ENCODE measurements at regions not wholly inside any gene's neighbourhood (a gene's known extent, or its start where the extent isn't known, plus 50 kb on each side); places are given as distances from the start of the nearest gene placed in this dataset.

GRCh38 chr20:19886661-19887288, 128.7 kb downstream of the RIN2 start:
- TF ChIP-seq CTCF (conservative IDR thresholded peaks at IDR 0.05) (no peak), EZH2 (IDR thresholded peaks at IDR 0.05; ENCODE audit: low read depth) (no peak)
